ENCODE measurements at regions not wholly inside any gene's neighbourhood (a gene's known extent, or its start where the extent isn't known, plus 50 kb on each side); places are given as distances from the start of the nearest gene placed in this dataset.
A peak's percentile ranks its signal among the peaks of the same experiment; 100 is the strongest.

DNA sequence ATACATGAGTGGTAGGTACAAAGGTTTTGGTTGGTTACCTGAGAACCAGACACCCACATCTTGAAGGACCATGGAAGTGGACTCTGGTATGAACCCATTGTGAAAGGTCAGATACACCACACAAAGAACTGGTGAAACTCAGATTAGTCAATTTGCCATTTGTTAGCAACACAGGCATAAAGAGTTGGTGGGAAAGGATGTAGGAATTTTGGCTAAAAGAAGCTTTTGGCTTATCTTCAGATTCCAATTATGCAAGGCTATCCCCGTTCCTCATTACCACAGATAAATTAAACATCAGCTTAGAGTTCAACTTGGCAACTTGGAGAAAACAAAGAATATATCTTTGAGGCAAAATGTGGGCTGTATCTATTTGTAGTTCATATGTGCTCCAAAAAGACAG lies 87.0 kb upstream of the IRF2BP2 start:
- Mint-ChIP-seq H3K27ac (no peak overlapping the region), H3K4me1 (peaks cover 20% of the 10 kb centered on the region)
- no CpG with 5 or more reads among the region's 1 CpG for WGBS (ENCODE audit: insufficient coverage)

DNA sequence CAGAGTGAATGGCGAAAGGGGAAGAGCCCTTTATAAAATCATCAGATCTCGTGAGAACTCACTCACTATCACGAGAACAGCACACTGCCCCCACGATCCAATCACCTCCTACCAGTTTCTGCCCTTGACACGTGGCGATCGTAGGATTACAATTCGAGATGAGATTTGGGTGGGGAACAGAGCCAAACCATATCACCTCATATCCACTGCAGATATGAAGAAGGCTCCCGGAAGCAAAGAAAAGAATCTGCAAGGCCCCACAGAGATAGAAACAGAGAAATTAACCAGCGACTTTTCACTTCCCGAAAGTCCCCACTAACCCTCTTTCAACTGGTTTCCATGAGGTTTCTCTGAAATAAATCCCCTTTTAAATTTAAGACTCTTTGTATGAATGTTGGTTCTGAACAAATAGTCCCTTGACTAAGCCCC lies 86.2 kb upstream of the IRF2BP2 start:
- H3K27me3 Mint-ChIP-seq (ENCODE audit: low read depth in 3 of 3) = peaks cover 0 to 1% (median 0%) of the 10 kb centered on the region in 3 donors
- no peak for DNase-seq
- peak overlapping the region in 1 of 7 donors; percentile 43 for H3K27ac Mint-ChIP-seq
- H3K27ac ChIP-seq (ENCODE audit: low read depth in 1 of 2, low read length in 2 of 2) = no peak overlapping the region
- H3K4me1 Mint-ChIP-seq = peaks cover 21% of the 10 kb centered on the region
- peaks cover 0 to 2% (median 0%) of the 10 kb centered on the region in 7 donors for H3K9me3 Mint-ChIP-seq
- no peak overlapping the region for H3K4me2 ChIP-seq (replicated peaks; ENCODE audit: extremely low read depth, low read length, poor library complexity, severe bottlenecking)
- no peaks in the 10 kb centered on the region for H3K36me3 ChIP-seq (replicated peaks in 1 of 2; ENCODE audit: control insufficient read depth in 1 of 2, insufficient read depth in 2 of 2, low read length in 2 of 2)
- H3K9me3 ChIP-seq (replicated peaks in 1 of 2; ENCODE audit: control insufficient read depth in 1 of 2, insufficient read depth in 1 of 2, low read length in 2 of 2) = no peaks in the 10 kb centered on the region
- intact Hi-C loops (cut with micrococcal nuclease) = loop anchor here in 1 of 2 donors (10.0 kb wide), 1 partner anchor 49 kb away; no protein-coding TSS in a partner anchor
- TF ChIP-seq, protein P1, sequence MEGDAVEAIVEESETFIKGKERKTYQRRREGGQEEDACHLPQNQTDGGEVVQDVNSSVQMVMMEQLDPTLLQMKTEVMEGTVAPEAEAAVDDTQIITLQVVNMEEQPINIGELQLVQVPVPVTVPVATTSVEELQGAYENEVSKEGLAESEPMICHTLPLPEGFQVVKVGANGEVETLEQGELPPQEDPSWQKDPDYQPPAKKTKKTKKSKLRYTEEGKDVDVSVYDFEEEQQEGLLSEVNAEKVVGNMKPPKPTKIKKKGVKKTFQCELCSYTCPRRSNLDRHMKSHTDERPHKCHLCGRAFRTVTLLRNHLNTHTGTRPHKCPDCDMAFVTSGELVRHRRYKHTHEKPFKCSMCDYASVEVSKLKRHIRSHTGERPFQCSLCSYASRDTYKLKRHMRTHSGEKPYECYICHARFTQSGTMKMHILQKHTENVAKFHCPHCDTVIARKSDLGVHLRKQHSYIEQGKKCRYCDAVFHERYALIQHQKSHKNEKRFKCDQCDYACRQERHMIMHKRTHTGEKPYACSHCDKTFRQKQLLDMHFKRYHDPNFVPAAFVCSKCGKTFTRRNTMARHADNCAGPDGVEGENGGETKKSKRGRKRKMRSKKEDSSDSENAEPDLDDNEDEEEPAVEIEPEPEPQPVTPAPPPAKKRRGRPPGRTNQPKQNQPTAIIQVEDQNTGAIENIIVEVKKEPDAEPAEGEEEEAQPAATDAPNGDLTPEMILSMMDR (IDR thresholded peaks at IDR 0.05) = no peak
- H3K36me3 Mint-ChIP-seq = peaks cover 0 to 1% of the 10 kb centered on the region in 2 donors
- no peak overlapping the region for H3K4me3 Mint-ChIP-seq
- H3K79me2 ChIP-seq (ENCODE audit: insufficient read depth, low read length) = no peaks in the 10 kb centered on the region
- 80% methylated on average over 1 of the region's 11 CpGs for WGBS (ENCODE audit: insufficient coverage)
- no peak overlapping the region for H3K9ac ChIP-seq (ENCODE audit: insufficient read depth, low read length, poor library complexity, severe bottlenecking)
- H3K27me3 ChIP-seq (ENCODE audit: control insufficient read depth in 2 of 2, insufficient read depth in 2 of 2, low read length in 2 of 2) = no peaks in the 10 kb centered on the region
- H2AFZ ChIP-seq (ENCODE audit: insufficient read depth, low read depth, low read length, poor library complexity, severe bottlenecking) = no peak overlapping the region
- H3K4me3 ChIP-seq (replicated peaks in 1 of 3; ENCODE audit: low read depth in 2 of 3, low read length in 3 of 3) = no peak overlapping the region
- peaks cover 2% of the 10 kb centered on the region in 2 donors for H3K4me1 ChIP-seq (ENCODE audit: control insufficient read depth in 1 of 2, insufficient read depth in 2 of 2, low read length in 2 of 2)
- H4K20me1 ChIP-seq (ENCODE audit: insufficient read depth, low read length) = no peaks in the 10 kb centered on the region

More for the DNA sequence above, 87.0 kb upstream of the IRF2BP2 start:
- no peaks in the 10 kb centered on the region for H3K4me1 ChIP-seq (ENCODE audit: control insufficient read depth in 1 of 2, insufficient read depth in 2 of 2, low read length in 2 of 2)
- Mint-ChIP-seq H3K9me3 (peaks cover 0 to 2% (median 0%) of the 10 kb centered on the region in 7 donors), H3K27me3 (ENCODE audit: low read depth in 3 of 3) (peaks cover 0 to 1% (median 0%) of the 10 kb centered on the region in 3 donors), H3K36me3 (peaks cover 0 to 1% of the 10 kb centered on the region in 2 donors), H3K4me3 (no peak overlapping the region)
- H2AFZ ChIP-seq (ENCODE audit: insufficient read depth, low read depth, low read length, poor library complexity, severe bottlenecking) = no peak overlapping the region
- no peak overlapping the region for H3K9ac ChIP-seq (ENCODE audit: insufficient read depth, low read length, poor library complexity, severe bottlenecking)
- no peak for DNase-seq
- H3K36me3 ChIP-seq (replicated peaks in 1 of 2; ENCODE audit: control insufficient read depth in 1 of 2, insufficient read depth in 2 of 2, low read length in 2 of 2) = no peaks in the 10 kb centered on the region
- intact Hi-C loops (cut with micrococcal nuclease) = loop anchor here in 1 of 2 donors (10.0 kb wide), 1 partner anchor 48 kb away; no protein-coding TSS in a partner anchor
- no peak overlapping the region for H3K4me3 ChIP-seq (replicated peaks in 1 of 3; ENCODE audit: low read depth in 2 of 3, low read length in 3 of 3)
- H3K79me2 ChIP-seq (ENCODE audit: insufficient read depth, low read length) = no peaks in the 10 kb centered on the region
- no peaks in the 10 kb centered on the region for H4K20me1 ChIP-seq (ENCODE audit: insufficient read depth, low read length)
- no peak overlapping the region for H3K27ac ChIP-seq (ENCODE audit: low read depth in 1 of 2, low read length in 2 of 2)
- TF ChIP-seq, protein P1 (IDR thresholded peaks at IDR 0.05) = no peak
- H3K4me2 ChIP-seq (replicated peaks; ENCODE audit: extremely low read depth, low read length, poor library complexity, severe bottlenecking) = no peak overlapping the region
- no peaks in the 10 kb centered on the region for H3K9me3 ChIP-seq (replicated peaks in 1 of 2; ENCODE audit: control insufficient read depth in 1 of 2, insufficient read depth in 1 of 2, low read length in 2 of 2)
- no peaks in the 10 kb centered on the region for H3K27me3 ChIP-seq (ENCODE audit: control insufficient read depth in 2 of 2, insufficient read depth in 2 of 2, low read length in 2 of 2)

Measured in CD14-positive monocyte (primary cell).